Choroid plexus epithelial cell (primary cell): ENCODE measurements at regions not wholly inside any gene's neighbourhood (a gene's known extent, or its start where the extent isn't known, plus 50 kb on each side); places are given as distances from the start of the nearest gene placed in this dataset.

Source experiments
- DNase-seq: peaks from one replicate; pipeline ENCODE4 v3.0.0-alpha.2; 2010; ENCODE audit warnings: low read depth
- H3K4me3 ChIP-seq: 2 replicates; pipeline ENCODE4 v1.5.1; 2011; ENCODE audit warnings: low read depth, mild to moderate bottlenecking, control low read depth, low read length, moderate library complexity
- TF ChIP-seq, protein P1 (sequence below): conservative IDR thresholded peaks from 2 replicates; pipeline ENCODE4 v1.5.1; 2011; ENCODE audit warnings: low read depth, mild to moderate bottlenecking, control low read depth, inconsistent platforms, low read length, moderate library complexity

DNA sequence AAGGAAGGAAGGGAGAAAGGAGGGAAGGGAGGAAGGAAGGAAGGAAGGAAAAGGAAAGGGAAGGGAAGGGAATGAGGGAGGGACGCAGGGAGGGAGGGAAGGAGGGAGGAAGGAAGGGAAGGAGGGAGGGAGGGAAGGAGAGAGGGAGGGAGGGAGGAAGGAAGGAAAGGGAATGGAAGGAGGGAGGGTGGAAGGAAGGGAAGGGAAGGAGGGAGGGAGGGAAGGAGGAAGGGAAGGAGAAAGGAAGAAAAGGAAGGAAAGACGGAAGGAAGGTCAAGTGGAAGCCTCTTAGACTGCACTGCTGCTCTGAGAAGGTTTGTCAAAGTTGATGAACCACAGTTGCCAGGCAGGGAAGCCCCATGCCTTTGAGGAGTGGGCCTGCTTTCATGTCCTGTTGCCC lies 324.3 kb upstream of the ZFP64 start:
- DNase-seq: no peak
- TF ChIP-seq, protein P1, sequence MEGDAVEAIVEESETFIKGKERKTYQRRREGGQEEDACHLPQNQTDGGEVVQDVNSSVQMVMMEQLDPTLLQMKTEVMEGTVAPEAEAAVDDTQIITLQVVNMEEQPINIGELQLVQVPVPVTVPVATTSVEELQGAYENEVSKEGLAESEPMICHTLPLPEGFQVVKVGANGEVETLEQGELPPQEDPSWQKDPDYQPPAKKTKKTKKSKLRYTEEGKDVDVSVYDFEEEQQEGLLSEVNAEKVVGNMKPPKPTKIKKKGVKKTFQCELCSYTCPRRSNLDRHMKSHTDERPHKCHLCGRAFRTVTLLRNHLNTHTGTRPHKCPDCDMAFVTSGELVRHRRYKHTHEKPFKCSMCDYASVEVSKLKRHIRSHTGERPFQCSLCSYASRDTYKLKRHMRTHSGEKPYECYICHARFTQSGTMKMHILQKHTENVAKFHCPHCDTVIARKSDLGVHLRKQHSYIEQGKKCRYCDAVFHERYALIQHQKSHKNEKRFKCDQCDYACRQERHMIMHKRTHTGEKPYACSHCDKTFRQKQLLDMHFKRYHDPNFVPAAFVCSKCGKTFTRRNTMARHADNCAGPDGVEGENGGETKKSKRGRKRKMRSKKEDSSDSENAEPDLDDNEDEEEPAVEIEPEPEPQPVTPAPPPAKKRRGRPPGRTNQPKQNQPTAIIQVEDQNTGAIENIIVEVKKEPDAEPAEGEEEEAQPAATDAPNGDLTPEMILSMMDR: no peak
- no peak overlapping the region for H3K4me3 ChIP-seq

DNA sequence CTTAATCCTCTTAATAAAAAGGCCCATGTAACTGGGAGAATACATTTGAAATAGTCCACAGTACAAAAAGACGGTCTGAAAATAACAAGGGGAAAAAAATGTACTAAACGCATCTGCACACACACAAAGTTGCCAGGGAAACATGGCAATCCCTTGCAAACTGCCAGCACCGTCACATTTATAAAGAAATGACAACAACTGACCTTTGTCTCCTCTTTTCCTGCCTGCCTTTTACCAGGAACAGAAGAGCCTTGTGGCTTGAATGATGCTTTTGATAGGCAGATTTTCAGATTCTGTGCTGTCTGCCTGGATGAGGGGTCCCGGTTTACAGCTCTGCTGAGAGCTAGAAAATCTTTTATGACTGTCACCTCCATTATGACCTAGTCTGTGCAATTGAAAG lies 308.6 kb upstream of the ZFP64 start:
- DNase-seq: no peak
- no peak overlapping the region for H3K4me3 ChIP-seq
- TF ChIP-seq, protein P1: no peak

DNA sequence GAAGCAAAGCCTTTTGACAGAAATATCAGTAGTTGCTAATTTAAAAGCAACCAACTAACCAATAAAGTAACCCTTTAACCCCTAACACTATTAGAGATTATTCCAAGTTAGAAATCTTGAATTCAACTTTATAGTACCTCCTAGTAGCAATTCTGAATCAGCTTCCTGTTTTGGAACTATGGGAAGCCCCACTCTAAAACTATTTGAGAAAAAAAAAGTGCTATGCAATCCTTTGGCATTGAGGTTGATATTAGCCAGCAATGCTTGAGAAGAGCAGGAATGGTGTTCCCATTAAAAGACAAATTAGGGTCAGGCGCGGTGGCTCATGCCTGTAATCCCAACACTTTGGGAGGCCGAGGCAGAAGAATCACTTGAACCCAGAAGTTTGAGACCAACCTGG lies 306.2 kb upstream of the ZFP64 start:
- H3K4me3 ChIP-seq: no peak overlapping the region
- TF ChIP-seq, protein P1: no peak
- DNase-seq: peak; percentile 38

DNA sequence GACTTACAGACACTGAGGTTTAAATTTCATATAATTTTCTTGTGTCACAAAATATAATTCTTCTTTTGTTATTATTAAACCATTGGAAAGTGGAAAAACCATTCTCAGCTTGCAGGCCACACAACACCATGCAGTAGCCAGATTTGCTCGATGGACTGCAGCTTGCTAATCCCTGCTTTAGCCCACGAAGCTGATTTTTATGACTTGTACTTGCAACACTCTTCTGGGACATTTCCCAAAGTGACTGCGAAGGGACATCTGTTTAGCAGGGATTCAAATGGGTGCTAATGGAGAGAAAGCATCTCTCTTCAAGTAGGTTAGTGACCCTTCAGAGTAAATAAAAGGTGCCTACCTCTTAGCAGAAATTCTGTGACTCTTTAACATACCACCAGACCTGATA lies 304.6 kb upstream of the ZFP64 start:
- H3K4me3 ChIP-seq: no peak overlapping the region
- TF ChIP-seq, protein P1: no peak
- DNase-seq: no peak

DNA sequence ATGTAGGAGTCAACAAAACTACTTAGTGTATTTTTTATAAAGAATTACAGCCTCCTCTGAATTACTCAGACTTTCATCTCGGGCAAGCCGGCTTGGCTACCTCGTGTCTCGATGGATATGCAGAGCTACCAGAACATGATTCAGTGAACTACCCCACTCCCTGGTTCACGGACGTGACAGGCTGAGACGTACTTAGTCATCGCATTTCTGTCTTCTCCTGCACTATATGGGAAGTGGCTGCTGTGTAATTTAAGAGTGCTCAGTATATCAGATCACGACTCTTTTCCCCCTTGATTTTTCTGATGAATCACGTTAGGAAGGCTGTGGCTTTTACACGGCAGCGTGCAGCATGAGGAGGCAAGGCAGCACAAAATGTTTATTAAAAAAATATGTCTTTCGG lies 302.7 kb upstream of the ZFP64 start:
- peak; percentile 86 for DNase-seq
- no peak overlapping the region for H3K4me3 ChIP-seq
- TF ChIP-seq, protein P1: no peak

DNA sequence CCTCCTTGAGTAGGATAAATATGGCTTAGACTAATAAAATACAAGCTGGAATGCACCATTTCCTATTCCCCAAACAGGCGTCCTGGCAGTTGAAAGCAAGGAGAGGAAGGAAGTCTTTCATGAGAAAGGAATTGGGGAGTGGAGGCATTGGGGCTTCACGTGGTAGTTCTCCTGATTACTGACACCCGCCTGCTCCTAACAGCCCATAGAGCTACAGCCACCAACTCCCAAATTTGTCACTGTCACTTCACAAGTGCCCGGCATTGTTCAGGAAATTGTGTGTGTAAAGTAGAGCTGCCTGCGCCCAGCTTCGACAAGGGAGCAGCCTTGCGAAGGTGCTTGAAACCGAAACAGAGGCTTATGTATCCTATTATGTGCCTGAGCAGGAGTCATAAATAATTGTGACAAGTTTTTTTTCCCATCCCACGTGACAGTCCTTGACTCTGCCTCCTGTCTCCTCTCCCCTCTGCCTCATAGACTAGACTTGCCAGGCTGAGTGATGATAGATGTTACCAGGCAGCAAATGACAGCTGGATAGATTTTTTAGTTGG lies 301.7 kb upstream of the ZFP64 start:
- H3K4me3 ChIP-seq: no peak overlapping the region
- DNase-seq: peak; percentile 9
- TF ChIP-seq, protein P1: no peak

DNA sequence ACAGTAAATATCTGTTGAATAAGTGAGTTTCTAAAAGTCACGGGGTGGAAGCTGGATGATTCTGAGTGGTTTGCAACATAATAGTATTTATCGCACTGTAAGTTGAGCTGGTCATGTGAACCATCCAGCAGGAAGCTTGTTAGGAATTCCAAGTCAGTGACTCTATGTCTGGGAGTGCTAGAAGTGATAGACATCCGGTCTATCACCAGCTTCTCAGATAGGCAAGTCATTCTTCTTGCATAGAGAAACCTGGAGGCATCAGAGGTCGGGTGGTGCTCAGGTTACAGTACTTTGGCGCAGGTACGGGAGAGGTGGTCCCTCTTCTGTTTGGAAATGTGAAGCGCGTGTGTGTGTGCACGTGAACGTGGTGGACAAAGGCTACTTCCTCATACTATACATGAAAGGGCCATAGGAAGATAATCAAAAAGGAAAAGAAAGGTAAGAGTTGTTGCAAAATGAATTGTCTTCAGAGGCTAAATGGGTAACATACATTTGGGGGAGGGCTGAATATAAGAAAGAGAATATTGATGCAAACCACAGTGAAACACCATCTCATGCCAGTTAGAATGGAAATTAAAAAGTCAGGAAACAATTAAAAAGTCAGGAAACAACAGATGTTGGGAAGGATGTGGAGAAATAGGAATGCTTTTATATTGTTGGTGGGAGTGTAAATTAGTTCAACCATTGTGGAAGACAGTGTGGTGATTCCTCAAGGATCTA lies 299.3 kb upstream of the ZFP64 start:
- H3K4me3 ChIP-seq: no peak overlapping the region
- peak; percentile 86 for DNase-seq
- TF ChIP-seq, protein P1: no peak
